ENCODE measurements at regions not wholly inside any gene's neighbourhood (a gene's known extent, or its start where the extent isn't known, plus 50 kb on each side); places are given as distances from the start of the nearest gene placed in this dataset.

DNA sequence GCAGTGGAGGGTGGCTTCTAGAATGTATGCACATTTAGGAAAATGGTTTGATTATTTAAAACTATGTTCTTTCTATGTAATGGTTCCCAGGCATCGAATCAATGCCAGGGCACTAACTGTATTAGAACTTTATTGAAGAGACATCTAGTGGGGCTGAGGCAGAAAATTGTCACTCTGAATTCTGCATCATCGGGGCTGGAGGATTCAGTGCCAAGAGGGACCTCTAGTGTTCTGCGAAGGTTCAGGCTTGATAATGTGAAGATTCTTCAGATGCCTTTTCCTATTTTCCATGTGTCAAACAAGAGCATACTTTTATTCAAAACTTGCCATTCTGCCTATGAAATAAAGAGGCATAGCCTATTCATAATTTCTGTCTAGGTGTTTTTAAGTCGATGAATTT, 146.3 kb downstream of the CAND1 start:
- H3K9me3 ChIP-seq, result no peaks in the 10 kb centered on the region
- no peak for DNase-seq
- no peak for ATAC-seq
- intact Hi-C loops (cut with DNase I, micrococcal nuclease), result no loop called here
- no peaks in the 10 kb centered on the region for H3K36me3 ChIP-seq (ENCODE audit: low read depth)
- TF ChIP-seq, protein P1, sequence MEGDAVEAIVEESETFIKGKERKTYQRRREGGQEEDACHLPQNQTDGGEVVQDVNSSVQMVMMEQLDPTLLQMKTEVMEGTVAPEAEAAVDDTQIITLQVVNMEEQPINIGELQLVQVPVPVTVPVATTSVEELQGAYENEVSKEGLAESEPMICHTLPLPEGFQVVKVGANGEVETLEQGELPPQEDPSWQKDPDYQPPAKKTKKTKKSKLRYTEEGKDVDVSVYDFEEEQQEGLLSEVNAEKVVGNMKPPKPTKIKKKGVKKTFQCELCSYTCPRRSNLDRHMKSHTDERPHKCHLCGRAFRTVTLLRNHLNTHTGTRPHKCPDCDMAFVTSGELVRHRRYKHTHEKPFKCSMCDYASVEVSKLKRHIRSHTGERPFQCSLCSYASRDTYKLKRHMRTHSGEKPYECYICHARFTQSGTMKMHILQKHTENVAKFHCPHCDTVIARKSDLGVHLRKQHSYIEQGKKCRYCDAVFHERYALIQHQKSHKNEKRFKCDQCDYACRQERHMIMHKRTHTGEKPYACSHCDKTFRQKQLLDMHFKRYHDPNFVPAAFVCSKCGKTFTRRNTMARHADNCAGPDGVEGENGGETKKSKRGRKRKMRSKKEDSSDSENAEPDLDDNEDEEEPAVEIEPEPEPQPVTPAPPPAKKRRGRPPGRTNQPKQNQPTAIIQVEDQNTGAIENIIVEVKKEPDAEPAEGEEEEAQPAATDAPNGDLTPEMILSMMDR (IDR thresholded peaks at IDR 0.05), result no peak
- peaks cover 10% of the 10 kb centered on the region for H3K4me1 ChIP-seq (ENCODE audit: low read depth)
- no peak overlapping the region for H3K4me3 ChIP-seq

DNA sequence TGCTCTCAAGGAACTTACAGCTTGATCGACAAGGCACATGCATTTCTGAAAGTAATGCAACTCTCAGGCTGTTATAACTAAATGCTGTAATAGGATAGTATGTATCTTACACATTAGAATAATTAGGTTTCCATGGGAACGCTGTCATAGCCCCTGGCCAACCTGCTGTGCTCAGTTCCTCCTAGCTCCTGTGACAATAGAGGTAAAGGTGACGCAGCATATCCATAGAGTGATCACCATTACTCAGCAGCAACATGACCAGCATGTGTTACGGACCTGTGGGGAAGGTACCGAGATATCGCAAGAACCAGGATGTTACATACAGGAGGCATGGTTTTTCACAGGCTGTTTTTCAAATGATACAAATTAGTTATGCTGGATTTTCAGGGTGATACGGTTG, 150.7 kb downstream of the CAND1 start:
- ATAC-seq (no peak), DNase-seq (no peak)
- peaks cover 3% of the 10 kb centered on the region for H3K4me1 ChIP-seq (ENCODE audit: low read depth)
- no peaks in the 10 kb centered on the region for H3K36me3 ChIP-seq (ENCODE audit: low read depth)
- H3K4me3 ChIP-seq, result no peak overlapping the region
- no peaks in the 10 kb centered on the region for H3K9me3 ChIP-seq
- TF ChIP-seq, protein P1 (IDR thresholded peaks at IDR 0.05), result no peak
- intact Hi-C loops (cut with DNase I, micrococcal nuclease), result no loop called here

DNA sequence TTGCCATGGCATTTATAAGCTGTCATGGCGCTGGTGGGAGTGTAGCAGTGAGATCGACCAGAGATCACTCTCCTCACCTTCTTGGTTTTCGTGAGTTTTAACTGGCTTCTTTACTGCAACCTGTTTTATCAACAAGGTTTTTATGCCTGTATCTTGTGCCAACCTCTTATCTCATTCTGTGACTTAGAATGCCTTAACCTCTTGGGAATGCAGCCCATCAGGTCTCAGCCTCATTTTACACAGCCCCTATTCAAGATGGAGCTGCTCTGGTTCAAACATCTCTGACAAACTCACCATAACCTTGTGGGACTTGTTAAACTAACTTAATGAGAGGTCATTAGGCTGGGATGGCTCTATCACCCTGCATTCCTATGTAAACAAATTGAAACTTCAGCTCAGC, 151.3 kb downstream of the CAND1 start:
- intact Hi-C loops (cut with DNase I, micrococcal nuclease), result no loop called here
- Histone ChIP-seq H3K36me3 (ENCODE audit: low read depth) (no peaks in the 10 kb centered on the region), H3K4me1 (ENCODE audit: low read depth) (peaks cover 5% of the 10 kb centered on the region), H3K9me3 (no peaks in the 10 kb centered on the region), H3K4me3 (no peak overlapping the region)
- no peak for DNase-seq
- no peak for ATAC-seq
- TF ChIP-seq, protein P1 (IDR thresholded peaks at IDR 0.05), result no peak

DNA sequence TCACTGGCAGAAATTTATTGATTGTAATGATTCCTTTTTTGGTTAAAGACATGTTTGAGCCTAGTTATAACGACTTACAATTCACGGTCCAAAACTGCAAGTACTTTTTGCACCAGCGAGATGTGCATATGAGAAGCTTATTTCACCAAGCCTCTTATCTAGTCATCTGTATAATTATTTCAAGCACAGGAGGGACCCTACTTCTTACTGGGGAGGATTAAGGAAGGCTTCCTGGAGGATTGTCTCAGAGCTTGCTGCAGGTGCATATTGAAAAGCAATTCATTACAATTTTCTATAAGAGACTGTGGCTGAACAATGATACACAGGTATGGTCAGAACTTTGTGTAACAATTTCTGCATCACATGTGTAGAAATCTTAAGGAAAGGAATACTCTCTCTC, 152.9 kb downstream of the CAND1 start:
- intact Hi-C loops (cut with DNase I, micrococcal nuclease), result no loop called here
- no peaks in the 10 kb centered on the region for H3K36me3 ChIP-seq (ENCODE audit: low read depth)
- H3K4me3 ChIP-seq, result no peak overlapping the region
- H3K9me3 ChIP-seq, result no peaks in the 10 kb centered on the region
- TF ChIP-seq, protein P1 (IDR thresholded peaks at IDR 0.05), result no peak
- DNase-seq (no peak), ATAC-seq (no peak)
- H3K4me1 ChIP-seq (ENCODE audit: low read depth), result peaks cover 19% of the 10 kb centered on the region

DNA sequence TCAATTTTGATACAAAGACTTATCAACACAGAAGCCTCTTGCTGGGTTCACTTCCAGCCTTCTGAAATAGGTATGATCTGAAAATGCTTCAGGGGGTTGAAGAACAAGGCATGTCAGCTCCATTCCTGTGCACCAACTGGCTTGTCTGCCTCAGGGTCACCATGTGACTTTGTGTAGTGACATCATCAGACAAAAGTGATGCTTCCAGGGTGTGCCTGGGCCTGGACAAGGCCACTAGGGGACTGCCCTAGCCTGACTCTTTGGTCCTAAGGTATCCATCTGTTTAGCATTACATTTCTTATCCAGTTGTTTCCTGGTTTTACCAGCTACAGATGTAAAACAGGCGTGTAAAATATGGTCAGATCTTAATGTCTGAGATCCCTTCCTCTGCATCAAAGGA, 155.6 kb downstream of the CAND1 start:
- Histone ChIP-seq H3K4me1 (ENCODE audit: low read depth) (peaks cover 27% of the 10 kb centered on the region), H3K9me3 (no peaks in the 10 kb centered on the region), H3K36me3 (ENCODE audit: low read depth) (no peaks in the 10 kb centered on the region), H3K4me3 (no peak overlapping the region)
- intact Hi-C loops (cut with DNase I, micrococcal nuclease), result no loop called here
- TF ChIP-seq, protein P1 (IDR thresholded peaks at IDR 0.05), result no peak
- ATAC-seq, result peak; percentile 67
- DNase-seq, result peak in 1 of 3 donors; percentile 52

DNA sequence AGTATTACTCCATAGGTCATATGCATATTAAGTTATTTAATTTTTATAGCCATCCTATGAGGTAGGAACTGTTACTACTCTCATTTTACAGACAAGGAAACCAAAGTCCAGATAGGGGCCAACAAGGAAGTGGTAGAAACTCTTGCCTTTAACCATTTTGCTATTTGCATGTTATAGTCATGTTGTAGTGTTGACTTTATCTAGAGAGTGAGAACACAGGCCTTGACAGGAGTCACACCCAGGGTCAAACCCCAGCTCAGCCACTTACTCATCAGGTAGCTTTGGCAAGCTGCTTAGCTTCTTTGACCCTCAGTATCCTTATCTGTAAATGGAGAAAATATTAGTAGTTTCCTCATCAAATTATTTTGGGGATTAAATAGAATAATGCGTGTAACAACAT, 156.2 kb downstream of the CAND1 start:
- TF ChIP-seq, protein P1 (IDR thresholded peaks at IDR 0.05), result no peak
- intact Hi-C loops (cut with DNase I, micrococcal nuclease), result no loop called here
- H3K9me3 ChIP-seq, result no peaks in the 10 kb centered on the region
- DNase-seq (peak; percentile 40 to 68 (median 59)), ATAC-seq (peak; percentile 90)
- peak overlapping the region; percentile 11 for H3K4me3 ChIP-seq
- H3K4me1 ChIP-seq (ENCODE audit: low read depth), result peaks cover 29% of the 10 kb centered on the region
- no peaks in the 10 kb centered on the region for H3K36me3 ChIP-seq (ENCODE audit: low read depth)
